GM19023 (cell line): ENCODE measurements at regions not wholly inside any gene's neighbourhood (a gene's known extent, or its start where the extent isn't known, plus 50 kb on each side); places are given as distances from the start of the nearest gene placed in this dataset.

Experiments
- ATAC-seq: cut with Tn5 transposase; IDR thresholded peaks from one replicate; pipeline ENCODE4 v1.9.1; 2021; ENCODE audit warnings: mild to moderate bottlenecking, moderate library complexity; ENCODE audit not compliant: unreplicated experiment

DNA sequence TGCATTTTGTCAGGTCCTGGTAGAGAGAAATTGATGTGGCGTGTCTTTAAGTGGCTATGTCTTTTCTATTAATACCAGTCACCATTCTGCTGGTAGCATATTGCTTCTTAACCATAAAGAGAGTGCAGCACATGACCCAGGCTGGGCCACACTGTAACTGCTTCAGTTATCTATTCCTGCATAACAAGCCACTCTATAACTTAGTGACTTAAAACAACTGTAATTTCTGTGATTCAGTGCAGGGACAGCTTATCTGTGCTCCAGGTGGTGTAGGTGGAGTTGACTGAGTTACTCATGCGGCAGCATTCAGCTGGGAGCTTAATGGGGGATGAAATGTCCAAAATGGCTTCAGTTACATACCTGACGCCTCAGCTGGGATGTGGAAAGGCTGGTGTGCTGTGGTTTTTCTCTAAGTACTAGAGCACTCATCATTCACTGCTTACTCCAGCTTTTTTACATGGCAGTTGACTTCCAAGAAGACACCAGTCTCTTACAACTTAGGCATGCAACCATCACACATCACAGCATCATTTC, 742.4 kb downstream of the SATB2 start:
- no peak for ATAC-seq

DNA sequence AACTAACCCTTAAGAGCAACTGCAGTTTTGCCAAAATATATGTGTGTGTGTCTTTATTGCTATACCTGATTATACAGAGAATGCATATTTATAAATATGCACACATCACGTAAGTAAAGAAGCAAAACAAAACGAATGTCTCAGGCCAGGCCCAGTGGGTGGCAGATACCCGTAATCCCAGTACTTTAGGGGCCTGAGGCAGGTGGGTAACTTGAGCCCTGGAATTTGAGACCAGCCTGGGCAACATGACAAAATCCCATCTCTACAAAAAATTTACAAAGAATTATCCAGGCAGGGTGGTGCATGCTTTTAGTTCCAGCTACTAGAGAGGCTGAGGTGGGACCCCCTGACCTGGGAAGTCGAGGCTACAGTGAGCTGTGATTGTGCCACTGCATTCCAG, 745.3 kb downstream of the SATB2 start:
- ATAC-seq: no peak

DNA sequence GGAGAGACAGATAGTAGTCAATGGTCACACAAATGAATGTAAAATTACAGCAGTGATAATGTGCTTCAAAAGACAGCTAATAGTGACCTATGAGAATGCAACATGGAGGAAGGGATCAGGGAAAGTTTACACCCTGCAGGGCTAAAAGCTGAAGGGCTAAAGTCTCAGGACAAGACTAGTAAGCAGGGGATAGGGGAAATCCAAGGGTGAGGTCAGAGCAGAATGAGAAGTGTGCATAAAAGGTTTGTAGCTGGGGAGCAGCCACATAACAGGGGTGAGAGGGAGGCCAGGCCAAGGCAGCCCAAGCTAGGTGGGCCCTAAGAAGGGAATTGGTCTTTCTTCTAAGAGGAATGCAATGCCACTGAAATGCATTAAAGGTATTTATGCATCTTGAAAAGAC, 746.3 kb downstream of the SATB2 start:
- ATAC-seq: no peak

DNA sequence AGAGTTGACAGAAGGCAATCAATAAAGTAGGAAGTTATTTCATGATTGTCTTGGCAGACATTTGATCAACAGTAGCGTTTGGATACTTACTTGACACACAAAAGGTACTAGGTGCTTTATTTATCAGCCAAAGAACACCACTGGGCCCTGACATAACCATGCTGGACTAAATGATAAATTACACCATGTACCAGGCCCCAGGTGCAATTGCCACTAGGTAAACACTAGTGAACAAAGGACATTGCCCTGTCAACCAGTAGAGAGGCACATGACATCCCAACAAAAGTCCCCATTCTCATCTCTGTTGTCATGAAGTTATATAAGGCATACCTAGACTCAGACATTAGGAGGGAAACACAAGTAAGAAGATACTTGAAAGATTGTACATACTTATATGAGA, 747.2 kb downstream of the SATB2 start:
- ATAC-seq: no peak

DNA sequence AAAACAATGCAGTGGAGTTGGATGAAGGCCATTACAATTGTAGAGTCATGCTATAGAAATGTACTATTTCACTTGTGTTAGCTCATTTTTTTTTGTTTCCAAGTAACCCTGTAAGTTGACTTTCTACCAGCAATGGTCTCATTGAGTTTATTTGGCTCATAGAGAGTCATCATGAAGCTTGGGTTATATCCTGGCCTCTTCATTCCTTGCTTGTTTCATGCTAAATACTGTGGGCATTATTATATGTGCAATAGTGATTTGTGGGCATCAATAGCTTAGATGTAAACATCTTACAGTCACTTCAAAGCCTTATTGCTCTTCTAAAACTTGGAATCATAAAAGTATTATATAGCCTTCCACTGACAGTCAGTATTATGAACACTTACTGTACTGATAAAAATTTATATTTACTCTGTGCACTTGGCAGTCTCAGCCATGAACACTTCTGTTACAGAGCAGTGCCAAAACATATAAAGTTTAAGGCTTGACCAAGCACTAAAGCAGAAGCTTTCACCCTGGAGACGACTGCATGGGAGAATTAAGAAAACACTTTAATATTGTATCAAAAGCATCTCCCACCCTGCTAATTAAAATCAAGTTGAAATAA, 751.2 kb downstream of the SATB2 start:
- no peak for ATAC-seq

DNA sequence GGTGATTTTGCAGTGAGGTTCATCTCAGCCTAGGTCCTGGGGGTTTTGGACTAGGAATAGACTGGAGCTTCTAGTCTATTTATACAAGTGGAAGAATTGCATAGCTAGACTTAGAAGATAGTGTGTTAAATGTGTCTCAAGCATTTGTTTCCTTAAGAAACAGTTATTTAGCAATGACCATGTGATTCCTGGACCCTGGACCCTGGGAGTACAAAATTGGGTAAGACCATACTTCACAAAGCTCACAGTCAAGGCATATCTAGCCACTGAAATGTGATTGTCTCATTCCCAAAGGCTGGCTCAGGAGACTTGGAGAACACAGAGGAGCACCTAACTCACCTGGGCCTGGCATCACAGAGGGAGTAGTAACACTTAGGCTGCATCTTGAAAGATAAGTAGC, 754.5 kb downstream of the SATB2 start:
- no peak for ATAC-seq

DNA sequence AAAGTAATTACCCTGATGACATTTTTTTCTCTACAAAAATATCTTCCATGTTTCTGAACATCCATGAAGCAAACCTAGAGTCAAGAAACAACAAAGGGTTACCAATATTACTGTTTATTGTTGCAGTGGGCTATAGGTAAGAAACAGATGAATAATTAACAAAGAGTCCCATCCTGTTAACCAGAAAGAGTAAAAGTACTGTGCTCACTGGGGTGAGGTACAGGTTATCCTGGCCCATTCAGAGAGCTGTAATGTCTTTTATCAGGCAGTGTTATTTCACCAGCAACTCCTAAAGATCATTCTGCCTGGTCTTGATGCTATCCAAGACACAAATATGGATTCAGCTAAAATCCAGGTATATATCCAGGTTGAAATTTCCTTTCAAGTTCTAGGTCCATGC, 754.9 kb downstream of the SATB2 start:
- no peak for ATAC-seq

DNA sequence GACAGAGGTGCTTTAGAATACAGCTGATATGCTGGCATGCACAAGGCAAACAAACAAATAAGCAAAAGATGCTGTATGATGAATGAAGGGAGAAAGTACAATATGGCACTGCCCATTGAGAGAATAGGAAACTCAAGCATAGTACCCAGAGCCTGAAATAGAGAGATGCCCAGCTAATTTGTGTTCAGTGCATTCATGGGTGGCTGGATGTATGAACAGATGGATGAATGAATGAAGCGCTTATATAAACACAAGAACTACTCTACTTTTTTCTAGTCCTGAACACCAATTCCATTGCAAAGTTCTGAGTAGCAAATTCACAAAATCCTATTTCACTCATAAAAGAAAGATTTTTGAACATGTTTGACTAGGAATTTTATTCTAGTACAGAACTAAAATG, 756.3 kb downstream of the SATB2 start:
- ATAC-seq: no peak

DNA sequence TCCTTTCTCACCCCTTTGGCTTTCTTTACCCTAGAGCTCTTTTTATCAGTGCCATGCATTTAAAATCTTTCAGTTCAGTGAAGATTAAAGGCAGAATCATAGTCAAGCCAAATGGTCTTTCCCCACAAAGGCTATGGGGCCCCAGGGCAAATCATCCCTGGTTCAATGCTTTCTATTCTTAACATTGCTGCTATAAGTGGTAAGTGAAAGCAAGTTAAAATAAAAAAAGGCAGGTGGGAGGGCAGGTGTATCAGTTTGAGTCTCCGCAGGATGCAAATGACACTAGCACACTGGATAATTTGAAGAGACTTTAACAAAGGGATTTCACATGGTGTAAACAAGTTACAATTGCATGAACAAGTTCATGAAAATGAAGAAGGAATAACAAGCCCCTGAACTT, 757.4 kb downstream of the SATB2 start:
- ATAC-seq: no peak

DNA sequence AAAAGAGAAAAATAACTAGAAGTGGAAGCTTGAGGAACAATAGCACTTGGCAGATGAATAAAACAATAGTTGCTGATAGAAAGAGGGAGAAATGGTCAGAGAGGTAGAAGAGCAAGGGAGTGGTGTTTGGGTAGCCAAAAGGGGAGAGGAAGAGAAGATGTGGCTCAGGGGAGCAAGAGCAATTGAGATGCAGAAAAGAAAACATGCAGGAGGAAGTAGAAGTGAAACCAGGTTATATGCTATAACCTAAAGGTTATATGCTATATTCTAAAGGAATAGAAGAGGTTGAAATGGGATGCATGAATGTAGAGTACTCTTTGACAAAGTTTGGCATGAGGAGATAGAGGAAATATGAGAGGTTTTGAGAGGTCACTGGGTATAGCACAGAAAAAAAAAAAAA, 759.5 kb downstream of the SATB2 start:
- no peak for ATAC-seq

DNA sequence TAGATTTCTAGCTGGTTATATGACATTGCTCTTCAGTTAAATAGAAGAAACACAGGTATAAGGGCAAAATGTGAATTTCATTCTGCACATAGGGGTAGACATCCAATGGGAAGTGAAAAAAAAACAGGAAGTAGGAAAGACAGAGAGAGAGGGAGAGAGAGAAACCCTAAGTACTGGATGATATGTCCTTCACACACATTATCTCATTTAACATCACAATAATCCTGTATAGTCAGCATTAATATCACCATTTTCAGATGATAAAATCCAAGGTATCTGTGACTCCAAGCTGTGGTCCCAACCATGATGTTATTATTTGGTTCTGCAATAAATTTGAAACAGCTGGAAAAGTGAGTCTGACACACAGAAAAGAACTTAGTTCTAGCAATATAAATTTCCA, 759.9 kb downstream of the SATB2 start:
- no peak for ATAC-seq

DNA sequence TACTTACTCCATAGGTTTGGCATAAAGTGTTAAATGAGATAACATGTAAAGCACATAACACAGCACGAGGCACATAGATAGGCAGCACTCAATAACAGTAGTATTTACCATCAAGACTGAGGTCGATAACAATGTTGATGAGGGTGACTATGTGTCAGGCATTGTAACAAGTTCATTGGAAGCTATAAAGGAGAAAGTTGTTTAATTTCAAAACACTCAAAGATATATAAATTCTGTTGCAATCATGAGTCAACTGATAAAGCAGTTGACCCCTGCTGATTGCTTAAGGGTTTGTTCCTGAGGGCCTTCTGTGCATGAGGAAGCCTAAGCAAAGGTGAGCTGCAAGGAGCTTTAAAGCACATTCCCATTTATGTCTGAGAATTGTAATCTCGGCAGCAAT, 760.5 kb downstream of the SATB2 start:
- no peak for ATAC-seq

DNA sequence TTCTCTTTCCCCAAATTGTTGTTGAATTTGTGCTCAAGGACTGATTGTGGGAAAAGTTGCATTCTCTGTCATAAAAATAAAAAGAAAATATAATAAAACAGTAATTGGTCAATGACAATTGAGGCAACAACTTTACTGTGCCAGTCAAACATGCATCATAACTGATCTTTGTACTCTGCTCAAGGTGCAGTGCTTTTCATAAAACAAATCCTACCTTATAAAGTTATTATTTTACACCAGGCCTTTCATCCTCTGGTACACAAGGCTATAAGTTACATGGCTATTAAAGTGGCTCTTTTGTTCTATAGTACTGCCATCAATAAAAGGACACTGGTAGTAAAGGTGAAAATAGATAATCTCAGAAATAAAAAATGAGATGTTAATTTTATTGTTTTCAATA, 761.9 kb downstream of the SATB2 start:
- no peak for ATAC-seq

DNA sequence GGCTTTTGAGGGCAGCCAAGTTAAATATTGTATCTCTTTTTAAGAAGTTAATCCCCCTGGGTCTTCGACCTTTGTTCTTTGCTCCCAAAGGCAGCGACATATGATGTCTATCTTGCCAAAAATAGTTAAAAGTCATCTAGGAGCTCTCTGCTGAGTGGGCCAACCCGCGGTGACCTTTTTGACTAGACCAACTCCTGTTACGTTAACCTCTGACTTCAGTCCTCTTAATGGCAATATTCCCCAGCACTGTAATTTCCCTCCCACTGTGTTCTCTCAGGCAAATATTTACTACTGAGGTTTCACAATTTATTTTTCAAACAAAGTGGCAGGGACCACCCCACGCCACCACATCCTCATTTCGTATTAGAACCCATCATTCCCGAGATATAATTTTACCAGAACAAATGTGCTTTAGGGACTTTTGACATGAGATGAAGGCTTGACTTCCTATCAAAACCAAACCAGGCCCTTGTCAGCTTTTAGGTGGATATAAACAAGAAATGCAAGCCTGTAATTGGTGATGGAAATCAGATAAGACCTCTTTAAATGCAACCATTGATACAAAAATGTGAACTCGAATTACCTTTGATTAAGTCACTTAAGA, 764.7 kb downstream of the SATB2 start:
- ATAC-seq: no peak

DNA sequence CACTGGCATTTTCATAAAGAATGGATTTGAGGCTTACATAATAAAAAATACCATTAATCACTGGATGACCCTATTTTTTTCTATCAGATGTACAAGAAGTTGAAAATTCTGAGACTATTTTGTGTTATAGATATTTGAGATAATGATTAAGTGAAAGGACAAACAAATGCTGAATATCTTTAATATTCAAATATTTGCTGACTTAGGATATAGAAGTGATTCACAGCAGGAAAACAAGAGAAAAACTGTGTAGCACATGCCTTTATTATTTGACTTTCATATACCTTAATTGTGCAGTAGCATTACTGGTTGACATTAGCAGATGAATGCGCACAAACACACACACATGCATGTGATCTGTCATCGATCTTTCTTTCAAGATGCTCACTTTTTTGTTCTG, 766.5 kb downstream of the SATB2 start:
- no peak for ATAC-seq

DNA sequence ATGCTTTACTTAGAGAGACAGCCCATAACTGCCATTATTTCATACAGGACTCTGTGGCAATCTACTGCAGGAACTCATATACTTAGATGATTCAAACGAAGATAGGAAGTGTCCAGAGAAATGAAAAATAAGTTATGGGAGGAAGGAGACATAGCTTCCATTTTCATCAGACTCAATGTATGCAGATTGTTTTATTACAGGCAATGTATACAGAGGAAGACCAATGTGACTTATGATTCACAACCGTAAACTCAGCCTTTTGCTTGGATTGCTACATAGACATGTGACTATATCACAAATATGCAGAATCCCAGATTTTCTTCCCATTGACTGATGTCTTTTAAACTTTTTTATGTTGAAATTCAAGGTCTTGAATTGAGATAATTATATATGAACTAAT, 793.4 kb downstream of the SATB2 start:
- no peak for ATAC-seq

DNA sequence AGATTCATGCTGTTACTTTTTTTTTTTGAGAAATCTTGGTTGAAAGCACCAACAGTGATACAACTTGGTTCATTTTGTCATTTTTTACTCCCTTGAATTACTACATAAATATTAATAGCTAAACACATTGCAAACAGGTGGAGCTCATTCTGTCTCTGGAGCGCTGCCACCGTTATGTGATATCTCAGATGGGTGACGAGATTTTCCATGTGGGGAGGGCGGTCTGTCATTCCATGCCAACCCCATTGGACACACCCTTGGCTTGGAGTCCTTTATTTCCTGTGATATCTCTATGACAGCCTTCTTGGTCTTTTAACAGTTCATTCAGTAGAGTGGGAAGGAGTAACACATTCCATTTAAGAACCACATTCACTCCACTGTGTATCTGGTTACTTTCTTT, 794.8 kb downstream of the SATB2 start:
- ATAC-seq: no peak

DNA sequence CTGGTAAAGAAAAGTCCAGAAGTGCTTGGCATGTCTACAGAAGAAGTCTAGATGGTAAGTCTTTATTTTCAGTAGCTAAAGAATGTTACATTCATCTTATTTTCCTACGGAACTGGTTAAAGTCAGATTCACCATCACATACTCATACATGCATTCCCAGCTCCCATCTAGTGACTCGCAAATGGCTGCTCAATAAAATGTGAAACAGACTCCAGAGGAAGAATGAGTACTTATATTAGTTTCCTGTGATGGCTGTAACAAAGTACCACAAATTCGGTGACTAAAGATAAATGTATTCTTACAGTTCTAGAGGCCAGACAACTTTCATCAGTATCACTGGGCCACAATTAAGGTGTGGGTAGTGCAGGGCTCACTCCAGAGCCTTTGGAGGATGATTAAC, 797.2 kb downstream of the SATB2 start:
- no peak for ATAC-seq

DNA sequence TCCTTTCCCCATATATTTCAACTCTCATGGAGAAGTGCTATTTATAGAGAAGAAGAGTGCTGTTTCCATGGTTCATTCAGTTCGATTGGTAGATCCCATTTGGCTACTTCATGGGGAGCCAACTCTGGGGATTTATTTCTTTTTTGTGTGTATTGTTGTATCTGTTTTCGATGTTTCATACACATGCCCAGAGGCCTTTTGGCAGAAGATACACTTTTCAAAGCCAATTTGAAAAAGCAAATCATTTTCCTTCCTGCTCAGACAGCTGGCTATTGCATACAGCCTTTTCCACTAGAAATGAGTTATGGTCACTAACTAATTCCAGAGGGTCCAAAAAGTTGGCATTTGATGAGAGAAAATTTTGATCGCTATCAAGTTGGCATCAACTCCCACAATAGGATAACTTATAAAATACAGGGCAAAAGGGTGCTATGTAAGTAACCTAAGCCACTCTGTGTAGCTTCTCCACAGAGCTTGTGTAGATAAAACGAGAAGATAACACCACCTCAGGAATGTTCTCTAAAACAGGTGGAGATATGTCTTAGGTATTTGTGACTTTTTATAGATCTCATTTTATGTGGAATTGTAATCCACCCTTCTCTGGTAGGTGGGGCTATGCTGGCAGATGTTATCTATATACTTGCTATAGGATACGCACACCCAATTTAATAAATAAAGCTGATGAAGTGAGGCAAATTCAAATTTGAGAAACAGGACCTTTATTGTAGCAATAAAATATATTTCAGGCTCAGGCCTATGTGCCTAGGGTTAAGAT, 798.5 kb downstream of the SATB2 start:
- ATAC-seq: no peak

DNA sequence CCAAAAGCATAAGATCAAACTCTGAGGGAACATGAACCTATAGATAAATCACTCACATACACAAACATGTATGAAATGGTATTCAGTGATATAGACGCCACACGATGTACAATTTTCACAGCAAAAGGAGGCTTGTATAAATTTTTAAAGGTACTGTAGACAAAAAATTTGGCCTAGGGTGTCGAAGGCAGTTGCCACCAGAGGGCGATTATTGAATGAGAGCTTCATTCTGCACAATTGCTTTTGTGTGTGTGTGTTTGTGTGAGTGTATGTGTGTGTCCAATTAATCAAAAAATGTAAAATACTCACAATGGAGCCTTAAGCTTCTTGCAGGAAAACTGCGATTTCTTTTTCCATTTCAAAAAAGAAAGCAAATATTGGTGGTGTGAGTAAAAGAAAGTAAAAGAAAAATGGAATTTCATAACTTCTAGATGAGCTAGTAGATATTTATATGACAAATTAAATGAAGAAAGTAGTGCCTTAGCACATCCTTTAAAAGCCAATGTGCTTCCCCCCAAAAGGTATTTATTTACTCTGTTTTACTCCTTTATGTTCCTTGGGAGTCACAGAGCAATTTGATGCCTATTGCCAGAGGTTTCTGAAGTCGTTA, 800.1 kb downstream of the SATB2 start:
- no peak for ATAC-seq

DNA sequence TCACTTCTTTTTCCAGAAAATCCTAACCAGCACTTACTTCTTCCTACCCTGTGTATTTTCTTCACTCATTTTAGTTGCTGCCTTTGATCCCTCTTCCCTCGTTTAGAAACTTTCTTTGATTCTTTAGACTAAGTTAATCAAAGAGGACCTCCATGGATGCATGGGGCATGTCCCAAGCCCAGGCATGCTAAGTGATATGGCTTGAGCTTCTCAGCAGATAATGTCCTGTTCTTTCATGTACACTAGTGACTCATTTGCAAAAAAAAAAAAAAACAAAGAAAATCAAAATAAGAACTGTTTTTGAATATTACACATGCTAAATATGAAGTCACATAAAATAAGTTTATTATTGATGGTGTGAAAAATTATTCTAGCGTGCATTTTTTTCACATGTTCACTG, 800.9 kb downstream of the SATB2 start:
- no peak for ATAC-seq

DNA sequence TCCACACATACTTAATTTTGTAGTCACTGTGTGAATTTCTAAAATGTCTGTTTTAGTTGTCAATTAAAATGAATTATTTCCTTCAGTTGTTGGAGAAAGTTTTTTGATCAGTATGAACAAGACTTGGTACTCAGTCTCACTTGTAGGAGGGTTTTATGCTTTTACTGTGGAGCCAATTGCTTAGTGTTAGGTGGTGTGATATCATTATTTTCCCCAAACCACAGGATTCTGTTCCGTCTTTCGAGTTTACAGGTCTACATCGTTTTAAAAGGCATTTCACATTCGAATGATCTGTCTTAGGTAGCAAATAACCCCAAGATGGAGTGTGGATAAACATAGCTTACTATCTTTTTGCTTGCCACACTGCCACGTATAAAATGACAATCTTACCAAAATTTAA, 803.1 kb downstream of the SATB2 start:
- no peak for ATAC-seq
